A673 (cell line): ENCODE measurements at regions not wholly inside any gene's neighbourhood (a gene's known extent, or its start where the extent isn't known, plus 50 kb on each side); places are given as distances from the start of the nearest gene placed in this dataset.

ENCODE experiments used
- EZH2 ChIP-seq: fragments of 200-600 bp; sonication (generic); IDR thresholded peaks from 2 replicates; pipeline ENCODE4 v1.6.1; 2017; ENCODE audit warnings: borderline replicate concordance, low read depth, mild to moderate bottlenecking, mixed read lengths, antibody characterized with exemption, low read length; ENCODE audit not compliant: poor library complexity, severe bottlenecking
- TF ChIP-seq, protein P1 (sequence below): fragments of 300-800, 200-600 bp; sonication (generic); conservative IDR thresholded peaks from 2 replicates; pipeline ENCODE4 v1.5.1; 2017; ENCODE audit warnings: low read depth, mild to moderate bottlenecking, antibody characterized with exemption, low read length, moderate library complexity, mixed read lengths

GRCh38 chr7:157077986-157078644 lies 60.6 kb upstream of the UBE3C start:
- TF ChIP-seq, protein P1, sequence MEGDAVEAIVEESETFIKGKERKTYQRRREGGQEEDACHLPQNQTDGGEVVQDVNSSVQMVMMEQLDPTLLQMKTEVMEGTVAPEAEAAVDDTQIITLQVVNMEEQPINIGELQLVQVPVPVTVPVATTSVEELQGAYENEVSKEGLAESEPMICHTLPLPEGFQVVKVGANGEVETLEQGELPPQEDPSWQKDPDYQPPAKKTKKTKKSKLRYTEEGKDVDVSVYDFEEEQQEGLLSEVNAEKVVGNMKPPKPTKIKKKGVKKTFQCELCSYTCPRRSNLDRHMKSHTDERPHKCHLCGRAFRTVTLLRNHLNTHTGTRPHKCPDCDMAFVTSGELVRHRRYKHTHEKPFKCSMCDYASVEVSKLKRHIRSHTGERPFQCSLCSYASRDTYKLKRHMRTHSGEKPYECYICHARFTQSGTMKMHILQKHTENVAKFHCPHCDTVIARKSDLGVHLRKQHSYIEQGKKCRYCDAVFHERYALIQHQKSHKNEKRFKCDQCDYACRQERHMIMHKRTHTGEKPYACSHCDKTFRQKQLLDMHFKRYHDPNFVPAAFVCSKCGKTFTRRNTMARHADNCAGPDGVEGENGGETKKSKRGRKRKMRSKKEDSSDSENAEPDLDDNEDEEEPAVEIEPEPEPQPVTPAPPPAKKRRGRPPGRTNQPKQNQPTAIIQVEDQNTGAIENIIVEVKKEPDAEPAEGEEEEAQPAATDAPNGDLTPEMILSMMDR: no peak
- TF ChIP-seq EZH2: no peak
